HL-60 (cell line): ENCODE measurements at regions not wholly inside any gene's neighbourhood (a gene's known extent, or its start where the extent isn't known, plus 50 kb on each side); places are given as distances from the start of the nearest gene placed in this dataset.

Experiments
- CTCF ChIP-seq: IDR thresholded peaks from one replicate; pipeline ENCODE4 v1.5.1; 2011; ENCODE audit warnings: low read length, control low read depth, inconsistent platforms; ENCODE audit not compliant: insufficient read depth
- GABPA ChIP-seq: IDR thresholded peaks from 2 replicates; pipeline ENCODE4 v1.6.1; 2012; ENCODE audit warnings: low read depth
- REST ChIP-seq: IDR thresholded peaks from 2 replicates; pipeline ENCODE4 v1.6.1; 2012; ENCODE audit warnings: low read depth; ENCODE audit not compliant: insufficient replicate concordance

GRCh38 chr12:47586952-47587669, 118.7 kb downstream of the RPAP3 start:
- TF ChIP-seq CTCF: no peak
- TF ChIP-seq GABPA: no peak
- no peak for TF ChIP-seq REST
